Natural killer cell (primary cell): ENCODE measurements at regions not wholly inside any gene's neighbourhood (a gene's known extent, or its start where the extent isn't known, plus 50 kb on each side); places are given as distances from the start of the nearest gene placed in this dataset.

Source experiments
- ATAC-seq, 3 donors: fragments of 150-1000 bp in 2 of 3; fragments of 200-7000 bp in 1 of 3; cut with Tn5 transposase; 1 replicate in 1 of 3; 2 replicates in 2 of 3; pipeline ENCODE4 v1.10.0; 2021; ENCODE audit warnings: mild to moderate bottlenecking in 2 of 3, moderate library complexity in 2 of 3
- DNase-seq, 2 donors: peaks; one replicate each; pipeline versions ENCODE4 v3.0.0 to v3.0.0-alpha.2; 2013 to 2021; ENCODE audit warnings: mixed read lengths in 1 of 2
- H3K27ac ChIP-seq: one replicate; pipeline ENCODE4 v1.5.1; 2013; ENCODE audit warnings: mild to moderate bottlenecking, low read length
- H3K27me3 ChIP-seq: one replicate; pipeline ENCODE4 v1.6.1; 2013; ENCODE audit warnings: low read length; ENCODE audit not compliant: control insufficient read depth, insufficient read depth
- H3K36me3 ChIP-seq: one replicate; pipeline ENCODE4 v1.6.1; 2013; ENCODE audit warnings: low read length; ENCODE audit not compliant: control insufficient read depth, insufficient read depth
- H3K4me1 ChIP-seq: one replicate; pipeline ENCODE4 v1.6.1; 2013; ENCODE audit warnings: low read length; ENCODE audit not compliant: control insufficient read depth, insufficient read depth
- H3K4me3 ChIP-seq: one replicate; pipeline ENCODE4 v1.5.1; 2013; ENCODE audit warnings: low read length
- H3K9me3 ChIP-seq: one replicate; pipeline ENCODE4 v1.6.1; 2013; ENCODE audit warnings: low read length; ENCODE audit not compliant: control insufficient read depth, insufficient read depth
- H3K27ac Mint-ChIP-seq, 2 donors: one replicate each; pipeline ENCODE4 v1.8.0; 2022; ENCODE audit warnings: mild to moderate bottlenecking in 2 of 2, mixed read lengths in 2 of 2, moderate library complexity in 1 of 2
- H3K27me3 Mint-ChIP-seq, 2 donors: one replicate each; pipeline ENCODE4 v1.8.0; 2022; ENCODE audit warnings: low read depth in 2 of 2, mixed read lengths in 2 of 2
- H3K36me3 Mint-ChIP-seq: one replicate; pipeline ENCODE4 v1.8.0; 2022; ENCODE audit warnings: mixed read lengths
- H3K4me1 Mint-ChIP-seq, 2 donors: one replicate each; pipeline ENCODE4 v1.8.0; 2022; ENCODE audit warnings: mixed read lengths in 2 of 2
- H3K4me3 Mint-ChIP-seq: one replicate; pipeline ENCODE4 v1.8.0; 2022; ENCODE audit warnings: mild to moderate bottlenecking, moderate library complexity, mixed read lengths
- H3K9me3 Mint-ChIP-seq, 2 donors: one replicate each; pipeline ENCODE4 v1.8.0; 2022; ENCODE audit warnings: mixed read lengths in 2 of 2
- CTCF ChIP-seq: fragments of 200-600 bp; IDR thresholded peaks from one replicate; pipeline ENCODE4 v1.8.0; 2022; ENCODE audit warnings: antibody characterized with exemption
- WGBS: methylation state at CpG from one replicate; pipeline ENCODE4 v1.1.7; 2013; ENCODE audit warnings: missing lambda C conversion rate; ENCODE audit not compliant: insufficient coverage; 5-methylcytosine and 5-hydroxymethylcytosine counted together
- intact Hi-C: fragments of 100-400 bp; cut with micrococcal nuclease; formaldehyde crosslinking; loops from one replicate; pipeline ENCODE4 v1.14.2; 2022

- peaks cover 43 to 62% of the 10 kb centered on the region in 2 donors for H3K27me3 Mint-ChIP-seq
- no peak overlapping the region for H3K27ac Mint-ChIP-seq
- no peak overlapping the region for H3K27ac ChIP-seq
- peaks cover 8% of the 10 kb centered on the region for H3K36me3 Mint-ChIP-seq
- DNase-seq (no peak), ATAC-seq (no peak)
- no peak overlapping the region for H3K4me3 Mint-ChIP-seq
- H3K4me3 ChIP-seq: no peak overlapping the region
- peaks cover 9% of the 10 kb centered on the region for H3K4me1 ChIP-seq
- H3K27me3 ChIP-seq: peaks cover 19% of the 10 kb centered on the region
- H3K9me3 ChIP-seq: no peaks in the 10 kb centered on the region
- whole genome bisulfite sequencing: 92% methylated on average over 2 of the region's 2 CpGs
- no peaks in the 10 kb centered on the region for H3K36me3 ChIP-seq
- no peaks in the 10 kb centered on the region for H3K9me3 Mint-ChIP-seq
- intact Hi-C loops: no loop called here
- no peak for TF ChIP-seq CTCF
- peaks cover 0 to 4% of the 10 kb centered on the region in 2 donors for H3K4me1 Mint-ChIP-seq
Observed at GRCh38 chr6:125361868-125362267, 60.1 kb upstream of the HDDC2 start.

- Mint-ChIP-seq H3K4me1 (peaks cover 0 to 4% of the 10 kb centered on the region in 2 donors), H3K9me3 (no peaks in the 10 kb centered on the region), H3K27me3 (peaks cover 52 to 64% of the 10 kb centered on the region in 2 donors), H3K36me3 (peaks cover 8% of the 10 kb centered on the region), H3K4me3 (no peak overlapping the region), H3K27ac (no peak overlapping the region)
- Histone ChIP-seq H3K4me3 (no peak overlapping the region), H3K27ac (no peak overlapping the region), H3K4me1 (peaks cover 9% of the 10 kb centered on the region), H3K27me3 (peaks cover 19% of the 10 kb centered on the region), H3K9me3 (no peaks in the 10 kb centered on the region), H3K36me3 (no peaks in the 10 kb centered on the region)
- DNase-seq (no peak), ATAC-seq (no peak)
- no peak for TF ChIP-seq CTCF
- intact Hi-C loops: no loop called here
- WGBS: 7% methylated on average over 44 of the region's 44 CpGs
Observed at GRCh38 chr6:125363039-125363823, 61.5 kb upstream of the HDDC2 start.

- Mint-ChIP-seq H3K4me1 (peaks cover 0 to 4% of the 10 kb centered on the region in 2 donors), H3K27me3 (peaks cover 52 to 62% of the 10 kb centered on the region in 2 donors), H3K9me3 (no peaks in the 10 kb centered on the region), H3K27ac (no peak overlapping the region), H3K4me3 (no peak overlapping the region), H3K36me3 (peaks cover 8% of the 10 kb centered on the region)
- no peaks in the 10 kb centered on the region for H3K9me3 ChIP-seq
- intact Hi-C loops: no loop called here
- H3K4me1 ChIP-seq: peaks cover 9% of the 10 kb centered on the region
- ATAC-seq (no peak), DNase-seq (no peak)
- H3K27me3 ChIP-seq: peaks cover 19% of the 10 kb centered on the region
- H3K4me3 ChIP-seq: no peak overlapping the region
- H3K27ac ChIP-seq: no peak overlapping the region
- TF ChIP-seq CTCF: no peak
- no peaks in the 10 kb centered on the region for H3K36me3 ChIP-seq
- WGBS: 77% methylated on average over 9 of the region's 9 CpGs
Observed at GRCh38 chr6:125363824-125364165, 62.0 kb upstream of the HDDC2 start.

- TF ChIP-seq CTCF: no peak
- Histone ChIP-seq H3K36me3 (no peaks in the 10 kb centered on the region), H3K27ac (no peak overlapping the region), H3K9me3 (no peaks in the 10 kb centered on the region), H3K4me3 (no peak overlapping the region), H3K27me3 (peaks cover 19% of the 10 kb centered on the region), H3K4me1 (peaks cover 9% of the 10 kb centered on the region)
- ATAC-seq: no peak
- Mint-ChIP-seq H3K4me3 (no peak overlapping the region), H3K4me1 (peaks cover 0 to 4% of the 10 kb centered on the region in 2 donors), H3K27me3 (peaks cover 53 to 65% of the 10 kb centered on the region in 2 donors), H3K36me3 (peaks cover 8% of the 10 kb centered on the region), H3K27ac (no peak overlapping the region), H3K9me3 (no peaks in the 10 kb centered on the region)
- intact Hi-C loops: no loop called here
- DNase-seq: no peak
- WGBS: 94% methylated on average over 5 of the region's 5 CpGs
Observed at GRCh38 chr6:125365230-125365629, 63.5 kb upstream of the HDDC2 start.
